ENCODE measurements at regions not wholly inside any gene's neighbourhood (a gene's known extent, or its start where the extent isn't known, plus 50 kb on each side); places are given as distances from the start of the nearest gene placed in this dataset.

- no peak overlapping the region for H3K4me2 ChIP-seq (ENCODE audit: low read length)
Measured at GRCh38 chrX:146181858-146182257, 364.2 kb downstream of the SLITRK2 start.

GRCh38 chrX:146186540-146186939 lies 368.9 kb downstream of the SLITRK2 start:
- Histone ChIP-seq H3K9ac (ENCODE audit: low read length) (no peak overlapping the region), H2AFZ (ENCODE audit: low read length) (no peak overlapping the region), H3K4me2 (ENCODE audit: low read length) (no peak overlapping the region), H3K9me3 (ENCODE audit: low read length) (no peaks in the 10 kb centered on the region), H3K27ac (ENCODE audit: low read length) (no peak overlapping the region), H3K4me1 (ENCODE audit: insufficient read depth, low read length) (no peaks in the 10 kb centered on the region), H4K20me1 (ENCODE audit: low read length) (no peaks in the 10 kb centered on the region), H3K36me3 (ENCODE audit: low read depth, low read length) (no peaks in the 10 kb centered on the region), H3F3A (ENCODE audit: low read length, unreplicated experiment) (no peaks in the 10 kb centered on the region), H3K27me3 (ENCODE audit: low read length) (no peaks in the 10 kb centered on the region), H3K4me3 (ENCODE audit: low read length) (no peak overlapping the region), H3K9me2 (replicated peaks; ENCODE audit: low read length) (no peaks in the 10 kb centered on the region), H3K79me2 (ENCODE audit: low read length) (no peaks in the 10 kb centered on the region)
- BruUV-seq (replicated peaks): no TSS peak
- CTCF ChIA-PET: no interaction called here
- POLR2A ChIA-PET (ENCODE audit: unreplicated experiment): no interaction called here
- ATAC-seq (no peak), DNase-seq (no peak)
- intact Hi-C loops (cut with micrococcal nuclease): no loop called here
- no peak for TF ChIP-seq EZH2phosphoT487 (IDR thresholded peaks at IDR 0.05; ENCODE audit: borderline replicate concordance, low read length)
- TF ChIP-seq CTCF (conservative IDR thresholded peaks at IDR 0.05; ENCODE audit: low read depth, low read length): no peak
- no peak for TF ChIP-seq EZH2 (IDR thresholded peaks at IDR 0.05; ENCODE audit: low read length, unreplicated experiment)

More at GRCh38 chrX:146181858-146182257, 364.2 kb downstream of the SLITRK2 start:
- no peaks in the 10 kb centered on the region for H3K4me1 ChIP-seq (ENCODE audit: insufficient read depth, low read length)
- H3F3A ChIP-seq (ENCODE audit: low read length, unreplicated experiment): no peaks in the 10 kb centered on the region
- CTCF ChIA-PET: no interaction called here
- no peak overlapping the region for H3K27ac ChIP-seq (ENCODE audit: low read length)
- no peak overlapping the region for H3K9ac ChIP-seq (ENCODE audit: low read length)
- DNase-seq (peak; percentile 4), ATAC-seq (no peak)
- no peaks in the 10 kb centered on the region for H3K27me3 ChIP-seq (ENCODE audit: low read length)
- no peaks in the 10 kb centered on the region for H3K36me3 ChIP-seq (ENCODE audit: low read depth, low read length)
- BruUV-seq (replicated peaks): no TSS peak
- H3K9me3 ChIP-seq (ENCODE audit: low read length): no peaks in the 10 kb centered on the region
- POLR2A ChIA-PET (ENCODE audit: unreplicated experiment): no interaction called here
- H2AFZ ChIP-seq (ENCODE audit: low read length): no peak overlapping the region
- H3K79me2 ChIP-seq (ENCODE audit: low read length): no peaks in the 10 kb centered on the region
- no peak for TF ChIP-seq EZH2phosphoT487 (IDR thresholded peaks at IDR 0.05; ENCODE audit: borderline replicate concordance, low read length)
- intact Hi-C loops (cut with micrococcal nuclease): no loop called here
- H4K20me1 ChIP-seq (ENCODE audit: low read length): no peaks in the 10 kb centered on the region
- H3K9me2 ChIP-seq (replicated peaks; ENCODE audit: low read length): no peaks in the 10 kb centered on the region
- no peak overlapping the region for H3K4me3 ChIP-seq (ENCODE audit: low read length)

GRCh38 chrX:146189371-146189770 lies 371.7 kb downstream of the SLITRK2 start:
- intact Hi-C loops (cut with micrococcal nuclease): no loop called here
- Histone ChIP-seq H3K79me2 (ENCODE audit: low read length) (no peaks in the 10 kb centered on the region), H3K9me3 (ENCODE audit: low read length) (no peaks in the 10 kb centered on the region), H3K4me2 (ENCODE audit: low read length) (no peak overlapping the region), H3K27me3 (ENCODE audit: low read length) (no peaks in the 10 kb centered on the region), H2AFZ (ENCODE audit: low read length) (no peak overlapping the region), H3K4me1 (ENCODE audit: insufficient read depth, low read length) (no peaks in the 10 kb centered on the region), H3F3A (ENCODE audit: low read length, unreplicated experiment) (no peaks in the 10 kb centered on the region), H3K27ac (ENCODE audit: low read length) (no peak overlapping the region), H3K9me2 (replicated peaks; ENCODE audit: low read length) (no peaks in the 10 kb centered on the region), H3K4me3 (ENCODE audit: low read length) (no peak overlapping the region), H3K36me3 (ENCODE audit: low read depth, low read length) (no peaks in the 10 kb centered on the region), H4K20me1 (ENCODE audit: low read length) (no peaks in the 10 kb centered on the region), H3K9ac (ENCODE audit: low read length) (no peak overlapping the region)
- ChIA-PET CTCF (no interaction called here), POLR2A (ENCODE audit: unreplicated experiment) (no interaction called here)
- TF ChIP-seq EZH2 (IDR thresholded peaks at IDR 0.05; ENCODE audit: low read length, unreplicated experiment) (no peak), EZH2phosphoT487 (IDR thresholded peaks at IDR 0.05; ENCODE audit: borderline replicate concordance, low read length) (no peak), CTCF (conservative IDR thresholded peaks at IDR 0.05; ENCODE audit: low read depth, low read length) (no peak)
- DNase-seq: no peak
- ATAC-seq: no peak
- no TSS peak for BruUV-seq (replicated peaks)
